SK-N-SH (cell line): ENCODE measurements at regions not wholly inside any gene's neighbourhood (a gene's known extent, or its start where the extent isn't known, plus 50 kb on each side); places are given as distances from the start of the nearest gene placed in this dataset.

Experiments
- CTCF ChIA-PET: fragments of 300-600, 350-600 bp; formaldehyde crosslinking; extraction: SDS; loops from one replicate; lab custom pipeline; 2021; lab: Yijun Ruan, JAX
- POLR2A ChIA-PET: fragments of 350-600 bp; sonication (Branson Sonifier 250); formaldehyde crosslinking; extraction: SDS; loops from one replicate; lab custom pipeline; 2020; ENCODE audit warnings: antibody characterized with exemption, inconsistent platforms; lab: Yijun Ruan, JAX
- DNase-seq: peaks from one replicate; pipeline ENCODE4 v3.0.0; 2012
- H2AFZ ChIP-seq: fragments of 200-600 bp; sonication (generic); 2 replicates; pipeline ENCODE4 v1.8.1; 2016; ENCODE audit warnings: antibody characterized with exemption, mild to moderate bottlenecking, low read depth
- H3F3A ChIP-seq: fragments of 200-600 bp; sonication (generic); replicated peaks from 2 replicates; pipeline ENCODE3; 2016; ENCODE audit warnings: antibody characterized with exemption, mild to moderate bottlenecking; ENCODE audit not compliant: insufficient read depth
- H3K27ac ChIP-seq, 2 experiments: fragments of 200-500 bp in 1 of 2; fragments of 200-600 bp in 1 of 2; sonication (Bioruptor generic) in 1 of 2; sonication (generic), shearing (Covaris generic) in 1 of 2; 2 replicates each; pipeline versions ENCODE4 v1.5.1 to v1.6.1; 2014 to 2016; ENCODE audit warnings: low read depth in 2 of 2, inconsistent platforms in 1 of 2, low read length in 1 of 2, mild to moderate bottlenecking in 1 of 2, mixed read lengths in 1 of 2
- H3K27me3 ChIP-seq: fragments of 200-600 bp; sonication (generic), shearing (Covaris generic); 2 replicates; pipeline ENCODE4 v1.6.1; 2016; ENCODE audit warnings: mixed run types; ENCODE audit not compliant: insufficient read depth
- H3K36me3 ChIP-seq, 2 experiments: fragments of 200-500 bp in 1 of 2; fragments of 200-600 bp in 1 of 2; sonication (Bioruptor generic) in 1 of 2; sonication (generic) in 1 of 2; replicated peaks in 1 of 2; 2 replicates each; pipeline versions ENCODE3 to v1.5.1; 2014 to 2016; ENCODE audit warnings: low read length in 1 of 2, mild to moderate bottlenecking in 1 of 2; ENCODE audit not compliant: insufficient read depth in 2 of 2, control insufficient read depth in 1 of 2
- H3K4me1 ChIP-seq, 2 experiments: fragments of 200-500 bp in 1 of 2; fragments of 200-600 bp in 1 of 2; sonication (Bioruptor generic) in 1 of 2; sonication (generic), shearing (Covaris generic) in 1 of 2; 2 replicates each; pipeline versions ENCODE4 v1.5.1 to v1.6.1; 2014 to 2016; ENCODE audit warnings: low read depth in 1 of 2, low read length in 1 of 2, mixed run types in 1 of 2; ENCODE audit not compliant: insufficient read depth in 2 of 2, control insufficient read depth in 1 of 2
- H3K4me2 ChIP-seq: fragments of 200-600 bp; sonication (generic), shearing (Covaris generic); 2 replicates; pipeline ENCODE4 v1.6.1; 2017; ENCODE audit warnings: mixed run types
- H3K4me3 ChIP-seq, 2 experiments: fragments of 200-500 bp in 1 of 2; fragments of 200-600 bp in 1 of 2; sonication (Bioruptor generic) in 1 of 2; sonication (generic), shearing (Covaris generic) in 1 of 2; 2 replicates each; pipeline versions ENCODE4 v1.5.1 to v1.8.1; 2014 to 2016; ENCODE audit warnings: low read depth in 2 of 2, inconsistent platforms in 1 of 2, low read length in 1 of 2, mild to moderate bottlenecking in 1 of 2, mixed read lengths in 1 of 2, moderate library complexity in 1 of 2
- H3K79me2 ChIP-seq: fragments of 200-600 bp; sonication (generic); 2 replicates; pipeline ENCODE4 v1.8.1; 2017; ENCODE audit warnings: mild to moderate bottlenecking; ENCODE audit not compliant: insufficient read depth
- H3K9ac ChIP-seq: fragments of 200-600 bp; sonication (generic); 2 replicates; pipeline ENCODE4 v1.6.1; 2017; ENCODE audit warnings: mixed run types
- H3K9me2 ChIP-seq: fragments of 200-600 bp; sonication (generic); 2 replicates; pipeline ENCODE4 v1.6.1; 2017; ENCODE audit warnings: mixed run types
- H3K9me3 ChIP-seq: fragments of 200-600 bp; sonication (generic); 2 replicates; pipeline ENCODE4 v1.6.1; 2017; ENCODE audit warnings: mixed run types, mild to moderate bottlenecking, moderate library complexity
- H4K20me1 ChIP-seq: fragments of 200-600 bp; sonication (generic); 2 replicates; pipeline ENCODE4 v1.6.1; 2017; ENCODE audit warnings: mild to moderate bottlenecking, mixed run types; ENCODE audit not compliant: insufficient read depth
- CHD2 ChIP-seq: fragments of 150-350 bp; IDR thresholded peaks from 2 replicates; pipeline ENCODE4 v1.6.1; 2018; ENCODE audit warnings: low read length; ENCODE audit not compliant: partially characterized antibody
- ELF1 ChIP-seq: IDR thresholded peaks from 2 replicates; pipeline ENCODE4 v1.4.0; 2012
- FOSL2 ChIP-seq: IDR thresholded peaks from 2 replicates; pipeline ENCODE4 v1.4.0; 2012; ENCODE audit warnings: low read depth, mild to moderate bottlenecking, moderate library complexity, borderline replicate concordance
- FOXM1 ChIP-seq: IDR thresholded peaks from 2 replicates; pipeline ENCODE4 v1.4.0; 2012; ENCODE audit warnings: low read depth, mild to moderate bottlenecking
- NRF1 ChIP-seq: IDR thresholded peaks from 2 replicates; pipeline ENCODE4 v1.6.1; 2012; ENCODE audit warnings: low read depth, mild to moderate bottlenecking, low read length
- RAD21 ChIP-seq: IDR thresholded peaks from 2 replicates; pipeline ENCODE4 v1.6.1; 2012; ENCODE audit warnings: mild to moderate bottlenecking, low read length
- REST ChIP-seq: IDR thresholded peaks from 2 replicates; pipeline ENCODE4 v1.6.1; 2012; ENCODE audit warnings: mild to moderate bottlenecking, low read depth, low read length, moderate library complexity
- RFX5 ChIP-seq: IDR thresholded peaks from 2 replicates; pipeline ENCODE4 v1.6.1; 2012; ENCODE audit warnings: mild to moderate bottlenecking, improper control_type of control experiment, low read length
- SMC3 ChIP-seq: IDR thresholded peaks from 2 replicates; pipeline ENCODE4 v1.6.1; 2012; ENCODE audit warnings: low read depth, low read length, improper control_type of control experiment
- TAF1 ChIP-seq: IDR thresholded peaks from 2 replicates; pipeline ENCODE4 v1.6.1; 2012; ENCODE audit warnings: low read depth, mild to moderate bottlenecking, low read length, moderate library complexity, borderline replicate concordance
- TCF12 ChIP-seq: IDR thresholded peaks from 2 replicates; pipeline ENCODE4 v1.4.0; 2012
- TEAD4 ChIP-seq: IDR thresholded peaks from 2 replicates; pipeline ENCODE4 v1.4.0; 2012; ENCODE audit warnings: mild to moderate bottlenecking, borderline replicate concordance; ENCODE audit not compliant: insufficient read depth
- YY1 ChIP-seq: IDR thresholded peaks from 2 replicates; pipeline ENCODE4 v1.4.0; 2012; ENCODE audit warnings: low read depth, mild to moderate bottlenecking
- WGBS: methylation state at CpG from one replicate; pipeline ENCODE4 v1.1.6; 2017; ENCODE audit warnings: low lambda C conversion rate; 5-methylcytosine and 5-hydroxymethylcytosine counted together
- TF ChIP-seq, protein P1 (sequence below): IDR thresholded peaks from 2 replicates; pipeline ENCODE4 v1.4.0; 2012; ENCODE audit warnings: low read depth
- TF ChIP-seq, protein P2 (sequence below): IDR thresholded peaks from 2 replicates; pipeline ENCODE4 v1.4.0; 2012; ENCODE audit warnings: low read depth, borderline replicate concordance

GRCh38 chr1:94726981-94727685, 93.0 kb upstream of the SLC44A3 start:
- Histone ChIP-seq H3K4me1 (peaks cover 5 to 7% of the 10 kb centered on the region in 2 experiments; a peak in 2 of 4 replicates), H2AFZ (no peak overlapping the region), H3K9me2 (no peaks in the 10 kb centered on the region), H3K9me3 (no peaks in the 10 kb centered on the region), H3F3A (peaks cover 15% of the 10 kb centered on the region), H3K27ac (no peak overlapping the region), H3K9ac (no peak overlapping the region), H3K36me3 (no peaks in the 10 kb centered on the region), H3K4me3 (no peak overlapping the region), H3K79me2 (no peaks in the 10 kb centered on the region), H4K20me1 (no peaks in the 10 kb centered on the region), H3K27me3 (no peaks in the 10 kb centered on the region), H3K4me2 (no peak overlapping the region)
- ChIA-PET POLR2A (no interaction called here), CTCF (no interaction called here)
- 82% methylated on average over 6 of the region's 6 CpGs for WGBS
- TF ChIP-seq RFX5 (no peak), TAF1 (no peak), YY1 (no peak), CHD2 (no peak), RAD21 (no peak), REST (no peak), FOXM1 (no peak), NRF1 (no peak), SMC3 (no peak), TCF12 (no peak), ELF1 (no peak), TEAD4 (no peak)
- TF ChIP-seq, protein P1, sequence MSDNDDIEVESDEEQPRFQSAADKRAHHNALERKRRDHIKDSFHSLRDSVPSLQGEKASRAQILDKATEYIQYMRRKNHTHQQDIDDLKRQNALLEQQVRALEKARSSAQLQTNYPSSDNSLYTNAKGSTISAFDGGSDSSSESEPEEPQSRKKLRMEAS = no peak
- TF ChIP-seq, protein P2, sequence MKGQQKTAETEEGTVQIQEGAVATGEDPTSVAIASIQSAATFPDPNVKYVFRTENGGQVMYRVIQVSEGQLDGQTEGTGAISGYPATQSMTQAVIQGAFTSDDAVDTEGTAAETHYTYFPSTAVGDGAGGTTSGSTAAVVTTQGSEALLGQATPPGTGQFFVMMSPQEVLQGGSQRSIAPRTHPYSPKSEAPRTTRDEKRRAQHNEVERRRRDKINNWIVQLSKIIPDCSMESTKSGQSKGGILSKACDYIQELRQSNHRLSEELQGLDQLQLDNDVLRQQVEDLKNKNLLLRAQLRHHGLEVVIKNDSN = no peak
- no peak for DNase-seq

DNA sequence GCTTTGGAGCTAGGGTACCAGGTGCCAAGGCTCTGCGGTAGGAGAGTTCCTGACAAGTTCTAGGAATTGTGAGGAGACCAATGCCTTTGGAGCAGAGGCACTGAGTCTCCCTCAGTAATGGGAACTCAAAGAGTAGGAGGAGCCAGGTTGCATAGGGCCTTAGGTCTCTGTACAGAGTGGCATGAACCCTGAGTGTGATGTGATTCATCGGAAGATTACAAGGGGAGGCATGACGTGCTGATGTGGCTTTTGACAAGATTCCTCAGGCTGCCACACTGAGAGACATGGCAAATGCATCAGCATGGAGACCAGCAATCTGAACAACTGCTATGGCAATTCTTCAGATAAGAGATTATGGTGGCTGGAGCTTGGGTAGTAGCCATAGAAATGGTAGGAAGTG, 94.6 kb upstream of the SLC44A3 start:
- Histone ChIP-seq H3F3A (peaks cover 15% of the 10 kb centered on the region), H4K20me1 (no peaks in the 10 kb centered on the region), H2AFZ (no peak overlapping the region), H3K4me1 (peaks cover 5 to 7% of the 10 kb centered on the region in 2 experiments; a peak in 2 of 4 replicates), H3K4me3 (no peak overlapping the region), H3K36me3 (no peaks in the 10 kb centered on the region), H3K9ac (no peak overlapping the region), H3K9me2 (no peaks in the 10 kb centered on the region), H3K4me2 (no peak overlapping the region), H3K79me2 (no peaks in the 10 kb centered on the region), H3K27ac (no peak overlapping the region), H3K9me3 (no peaks in the 10 kb centered on the region), H3K27me3 (no peaks in the 10 kb centered on the region)
- WGBS = 91% methylated on average over 3 of the region's 3 CpGs
- ChIA-PET CTCF (interaction anchor here (0.9 kb wide), 1 partner anchor 10 kb away, joined by 3 read pairs; no protein-coding TSS in a partner anchor), POLR2A (no interaction called here)
- no peak for DNase-seq
- TF ChIP-seq FOSL2 = no peak
